ENCODE measurements at regions not wholly inside any gene's neighbourhood (a gene's known extent, or its start where the extent isn't known, plus 50 kb on each side); places are given as distances from the start of the nearest gene placed in this dataset.
"Not testable (repeated sequence)": the region's sequence is repeated elsewhere in the genome, so short reads cannot be mapped to it uniquely, and the experiment has no call there.

- peak; percentile 28 for DNase-seq
Observed at GRCh38 chr4:38279650-38280322, 319.6 kb downstream of the PTTG2 start.

GRCh38 chr4:38280323-38280706 lies 320.1 kb downstream of the PTTG2 start:
- DNase-seq, result no peak

- peak; percentile 65 for DNase-seq
Observed at GRCh38 chr4:38281371-38282071, 321.3 kb downstream of the PTTG2 start.

GRCh38 chr4:38283724-38284123 lies 323.5 kb downstream of the PTTG2 start:
- no peak for DNase-seq

GRCh38 chr4:38284294-38285030 lies 324.3 kb downstream of the PTTG2 start:
- DNase-seq, result no peak

GRCh38 chr4:38287101-38287851 lies 327.1 kb downstream of the PTTG2 start:
- DNase-seq, result no peak

- no peak for DNase-seq
Observed at GRCh38 chr4:38289553-38289952, 329.4 kb downstream of the PTTG2 start.

GRCh38 chr4:38290366-38290765 lies 330.2 kb downstream of the PTTG2 start:
- no peak for DNase-seq

- DNase-seq, result no peak
Observed at GRCh38 chr4:38290914-38291313, 330.7 kb downstream of the PTTG2 start.

GRCh38 chr4:38292529-38292928 lies 332.3 kb downstream of the PTTG2 start:
- no peak for DNase-seq

- no peak for DNase-seq
Observed at GRCh38 chr4:38294238-38294637, 334.0 kb downstream of the PTTG2 start.

- no peak for DNase-seq
Observed at GRCh38 chr4:38297061-38297460, 336.9 kb downstream of the PTTG2 start.

- no peak for DNase-seq
Observed at GRCh38 chr4:38298868-38299713, 338.9 kb downstream of the PTTG2 start.

- no peak for DNase-seq
Observed at GRCh38 chr4:38302910-38303309, 342.7 kb downstream of the PTTG2 start.

GRCh38 chr4:38304460-38304859 lies 344.3 kb downstream of the PTTG2 start:
- DNase-seq, result not testable (repeated sequence)

GRCh38 chr4:38306482-38307071 lies 346.4 kb downstream of the PTTG2 start:
- no peak for DNase-seq

GRCh38 chr4:38308728-38309311 lies 348.6 kb downstream of the PTTG2 start:
- DNase-seq, result no peak

- no peak for DNase-seq
Observed at GRCh38 chr4:38309471-38309870, 349.3 kb downstream of the PTTG2 start.

- DNase-seq, result no peak
Observed at GRCh38 chr4:38310446-38311043, 350.3 kb downstream of the PTTG2 start.

GRCh38 chr4:38311495-38312126 lies 351.4 kb downstream of the PTTG2 start:
- no peak for DNase-seq
